SHP77 (cell line): ENCODE measurements at regions not wholly inside any gene's neighbourhood (a gene's known extent, or its start where the extent isn't known, plus 50 kb on each side); places are given as distances from the start of the nearest gene placed in this dataset.
"Not testable (repeated sequence)": the region's sequence is repeated elsewhere in the genome, so short reads cannot be mapped to it uniquely, and the experiment has no call there.

ENCODE experiments used
- DNase-seq, 2 experiments: peaks; one replicate each; lab custom pipeline; 2025; lab: John Stamatoyannopoulos, UW

DNA sequence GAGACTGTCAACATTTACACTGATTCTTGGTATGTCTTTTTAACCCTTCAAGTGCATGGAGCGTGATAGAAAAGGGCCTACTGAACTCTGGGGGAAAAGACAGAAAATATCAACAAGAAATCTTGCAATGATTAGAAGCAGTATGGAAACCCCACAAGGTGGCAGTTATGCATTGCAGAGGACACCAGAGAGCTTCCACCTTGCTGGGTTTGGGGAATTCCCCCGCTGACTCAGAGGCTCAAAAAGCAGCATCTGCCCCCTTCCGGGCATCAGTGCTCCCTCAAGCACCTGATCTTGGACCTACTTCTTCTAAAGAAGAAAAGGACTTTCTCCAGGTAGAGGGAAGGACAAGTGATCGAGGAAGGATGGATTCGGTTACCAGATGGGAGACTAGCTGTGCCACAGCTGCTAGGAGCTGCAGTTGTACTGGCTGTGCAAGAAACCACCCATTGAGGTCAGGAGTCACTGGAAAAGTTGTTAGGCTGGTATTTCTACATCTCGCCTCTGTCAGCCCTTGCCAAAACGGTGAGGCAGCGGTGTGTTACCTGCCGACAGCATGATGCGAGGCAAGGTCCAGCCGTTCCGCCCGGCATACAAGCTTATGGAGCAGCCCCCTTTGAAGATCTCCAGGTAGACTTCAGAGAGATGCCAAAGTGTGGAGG lies 102.8 kb upstream of the OSBPL11 start:
- DNase-seq: not testable (repeated sequence)

- no peak for DNase-seq
Measured at GRCh38 chr3:125715651-125716050, 120.4 kb upstream of the OSBPL11 start.

DNA sequence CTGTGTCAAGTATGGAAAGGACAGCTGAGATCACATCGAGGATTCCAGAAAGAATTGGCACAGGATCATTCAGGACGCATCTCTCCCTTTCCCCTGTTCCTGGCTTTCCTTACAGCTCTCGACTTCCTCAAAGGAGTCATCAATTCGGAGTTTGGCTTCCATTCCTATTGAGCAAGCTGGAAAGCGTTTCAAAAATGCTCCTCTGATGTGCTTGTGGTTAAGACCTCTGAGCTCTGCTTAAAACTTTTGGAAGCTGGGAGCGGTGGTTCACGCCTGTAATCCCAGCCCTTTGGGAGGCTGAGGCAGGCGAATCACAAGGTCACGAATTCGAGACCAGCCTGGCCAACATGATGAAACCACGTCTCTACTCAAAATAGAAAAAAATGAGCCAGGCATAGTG lies 136.9 kb upstream of the OSBPL11 start:
- not testable (repeated sequence) for DNase-seq

DNA sequence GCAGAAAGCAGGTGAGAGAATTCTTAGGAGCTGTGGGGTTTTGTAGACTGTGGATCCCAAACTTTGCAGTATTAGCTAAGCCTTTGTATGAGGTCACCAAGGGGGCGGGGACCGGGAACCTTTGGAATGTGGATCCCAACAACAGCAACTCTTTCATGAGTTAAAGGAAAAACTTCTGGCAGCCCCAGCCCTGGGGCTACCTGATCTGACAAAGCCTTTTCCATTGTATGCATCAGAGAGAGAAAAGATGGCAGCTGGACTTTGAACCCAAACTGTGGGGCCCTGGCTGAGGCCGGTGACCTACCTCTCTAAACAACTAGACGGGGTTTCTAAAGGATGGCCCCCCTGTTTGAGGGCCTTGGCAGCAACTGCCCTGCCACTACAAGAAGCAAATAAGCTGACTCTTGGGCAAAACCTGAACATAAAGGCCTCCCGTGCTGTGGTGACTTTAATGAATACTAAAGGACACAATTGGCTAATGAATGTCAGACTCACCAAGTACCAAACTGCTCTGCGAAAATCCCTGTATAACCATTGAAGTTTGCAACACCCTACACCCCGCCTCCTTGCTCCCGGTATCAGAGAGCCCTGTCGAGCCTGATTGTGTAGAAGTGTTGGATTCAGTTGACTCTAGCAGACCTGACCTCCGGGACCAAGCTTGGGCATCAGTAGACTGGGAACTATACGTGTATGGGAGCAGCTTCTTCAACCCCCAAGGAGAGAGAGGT lies 146.9 kb upstream of the OSBPL11 start:
- DNase-seq: not testable (repeated sequence)

GRCh38 chr3:125742845-125743244 lies 147.5 kb upstream of the OSBPL11 start:
- peak in 1 of 2 experiments; percentile 9 for DNase-seq

DNA sequence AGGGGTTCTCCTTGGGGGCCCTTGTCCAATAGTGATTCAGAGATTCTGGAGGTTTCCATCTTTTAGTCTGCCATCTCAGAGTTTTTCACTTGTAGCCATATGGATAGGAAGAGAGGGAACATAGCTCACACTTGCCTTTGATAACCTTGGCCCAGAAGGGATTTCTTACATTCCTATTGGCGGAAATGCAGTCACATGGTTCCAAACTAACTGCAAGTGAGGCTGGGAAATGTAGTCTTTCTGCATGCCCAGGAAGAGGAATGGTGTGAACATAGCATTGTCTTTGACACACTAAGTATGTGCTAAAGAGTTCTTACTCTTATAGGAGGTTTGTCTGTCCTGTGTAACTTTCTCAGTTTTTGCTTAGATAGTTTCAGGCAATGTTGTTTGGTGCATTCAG lies 161.8 kb upstream of the OSBPL11 start:
- not testable (repeated sequence) for DNase-seq

- not testable (repeated sequence) for DNase-seq
Measured at GRCh38 chr3:125758641-125759130, 163.4 kb upstream of the OSBPL11 start.

GRCh38 chr3:125762601-125763000 lies 167.3 kb upstream of the OSBPL11 start:
- not testable (repeated sequence) for DNase-seq

DNA sequence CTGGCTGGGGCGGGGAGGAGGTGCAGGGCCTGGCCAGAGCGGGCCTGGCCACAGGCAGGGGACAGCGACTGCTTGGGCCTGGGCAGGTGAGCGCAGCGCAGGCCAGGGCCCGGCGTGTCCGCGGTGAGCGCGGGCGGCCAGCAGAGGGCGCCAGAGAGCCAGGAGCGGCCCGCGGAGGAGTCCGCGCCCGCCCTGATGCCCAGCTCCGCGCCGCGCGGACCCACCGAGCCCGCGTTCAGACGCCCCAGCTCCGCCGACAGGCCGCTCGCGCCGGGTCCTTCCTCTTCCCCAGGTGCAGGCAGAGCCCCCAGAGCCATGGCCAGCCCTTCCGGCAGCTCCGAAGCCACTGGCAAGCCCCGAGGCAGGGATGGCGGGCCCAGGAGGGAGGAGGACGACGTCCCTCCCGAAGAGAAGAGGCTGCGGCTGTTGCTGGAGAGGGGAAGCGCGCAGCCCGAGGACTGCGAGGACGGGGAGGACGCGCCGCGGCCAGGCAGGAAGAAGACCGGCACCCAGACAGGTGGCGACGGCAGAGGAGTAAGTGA lies 171.1 kb upstream of the OSBPL11 start:
- peak in 1 of 2 experiments; percentile 29 for DNase-seq

DNA sequence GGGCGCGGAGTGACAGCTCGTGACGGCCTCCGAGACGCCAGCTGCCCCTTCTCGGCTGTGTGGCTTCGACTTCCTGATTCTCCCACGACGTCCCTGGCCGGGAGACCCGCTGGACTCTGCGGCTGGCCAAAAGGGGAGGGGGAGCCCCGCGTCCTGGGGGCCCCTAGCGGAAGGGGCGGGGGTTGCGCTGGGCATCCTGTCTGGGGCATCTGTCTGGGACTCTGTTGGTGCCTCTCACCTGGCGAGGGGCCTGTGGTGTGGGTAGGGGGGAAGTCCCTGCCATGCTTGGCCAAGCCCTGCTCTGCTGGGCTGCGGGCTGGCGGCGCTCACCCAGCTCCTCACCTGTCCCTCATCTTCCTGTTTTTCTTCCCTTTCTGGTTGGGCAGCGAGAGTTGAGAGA lies 171.6 kb upstream of the OSBPL11 start:
- not testable (repeated sequence) for DNase-seq

GRCh38 chr3:125767641-125768040 lies 172.3 kb upstream of the OSBPL11 start:
- DNase-seq: no peak

DNA sequence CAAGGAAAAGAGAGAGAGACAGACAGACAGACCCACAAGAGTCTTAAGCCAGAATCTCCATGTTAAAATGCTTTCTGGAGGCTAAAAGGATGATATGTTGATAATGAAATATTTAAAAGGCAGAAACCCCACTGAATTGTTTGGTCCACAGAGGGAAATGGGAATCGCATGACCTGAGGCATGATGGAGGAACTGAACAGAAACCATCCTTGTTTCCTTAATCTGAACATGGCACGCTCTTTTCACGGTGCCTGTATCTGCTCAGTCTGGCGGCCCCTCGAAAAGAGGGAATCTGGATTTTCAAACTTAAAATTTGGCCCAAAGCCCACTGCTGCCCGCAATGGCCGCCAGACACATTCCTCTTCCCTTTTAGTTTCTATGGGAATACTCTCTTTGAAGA lies 173.5 kb upstream of the OSBPL11 start:
- not testable (repeated sequence) for DNase-seq

DNA sequence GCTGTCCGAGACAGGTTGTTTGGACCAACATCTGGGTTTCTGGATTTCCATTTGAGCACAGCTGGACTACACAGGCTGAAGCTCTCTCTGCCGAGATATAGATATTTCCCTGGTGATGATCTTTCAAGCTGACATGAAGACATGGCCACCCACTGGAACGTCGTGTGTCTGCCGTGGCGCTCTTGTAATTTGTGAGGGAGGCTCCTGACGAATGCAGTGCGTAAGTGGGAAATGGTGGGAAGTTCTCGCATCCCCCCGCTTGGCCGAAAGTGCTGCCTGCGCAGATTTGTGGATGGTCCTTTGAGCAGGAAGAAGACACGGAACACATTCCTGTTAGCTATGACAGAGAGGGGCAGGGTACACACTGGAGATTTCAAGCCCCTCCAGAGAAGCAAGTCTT lies 176.2 kb upstream of the OSBPL11 start:
- DNase-seq: not testable (repeated sequence)

DNA sequence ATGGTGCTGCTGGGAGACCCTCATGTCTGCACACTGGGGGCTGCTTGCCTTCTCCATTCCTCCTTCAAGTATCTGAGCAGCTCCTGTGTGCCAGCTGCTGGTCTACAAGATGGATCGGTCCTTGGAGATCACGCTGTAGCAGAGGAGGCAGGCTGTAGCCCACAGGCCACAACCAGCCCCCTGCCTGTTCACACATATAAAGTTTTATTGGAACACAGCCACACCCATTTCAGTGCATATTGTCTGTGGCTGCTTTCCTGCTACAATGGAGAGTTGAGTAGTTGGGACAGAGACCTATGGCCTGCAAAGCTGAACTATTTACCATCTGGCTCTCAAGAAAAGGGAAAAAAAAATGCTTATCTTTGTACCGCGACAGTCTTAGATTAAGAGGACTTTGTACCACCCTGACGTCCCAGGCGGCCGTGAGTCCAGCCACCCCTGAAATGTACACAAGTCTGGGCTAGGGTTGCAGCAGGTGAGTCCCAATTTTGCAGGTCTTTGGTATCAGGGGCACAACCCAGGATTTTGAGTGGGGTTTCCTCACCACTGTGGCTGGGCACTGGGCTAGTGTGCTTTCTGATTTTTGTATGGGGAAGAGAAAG lies 179.2 kb upstream of the OSBPL11 start:
- not testable (repeated sequence) for DNase-seq

GRCh38 chr3:125775106-125775505 lies 179.8 kb upstream of the OSBPL11 start:
- DNase-seq: not testable (repeated sequence)

- DNase-seq: not testable (repeated sequence)
Measured at GRCh38 chr3:125775606-125776294, 180.5 kb upstream of the OSBPL11 start.

GRCh38 chr3:125779276-125779675 lies 184.0 kb upstream of the OSBPL11 start:
- not testable (repeated sequence) for DNase-seq

DNA sequence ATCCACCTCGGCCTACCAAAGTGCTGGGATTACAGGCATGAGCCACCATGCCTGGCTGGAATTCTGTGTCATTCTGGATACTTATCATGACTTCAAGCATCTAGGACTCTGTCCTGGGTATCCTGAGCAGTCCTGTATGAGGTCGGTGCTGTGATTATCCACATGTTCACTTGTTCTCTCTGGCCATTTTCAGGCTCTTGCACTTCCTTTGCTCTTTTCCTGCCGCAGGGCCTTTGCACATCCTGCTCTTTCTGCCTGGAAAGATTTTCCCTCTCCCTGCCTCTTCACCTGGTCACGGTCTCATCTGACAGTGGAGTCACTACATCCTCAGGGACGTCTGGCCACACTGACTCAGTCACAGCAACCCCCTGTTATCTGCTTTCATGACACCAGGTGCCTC lies 184.6 kb upstream of the OSBPL11 start:
- not testable (repeated sequence) for DNase-seq

DNA sequence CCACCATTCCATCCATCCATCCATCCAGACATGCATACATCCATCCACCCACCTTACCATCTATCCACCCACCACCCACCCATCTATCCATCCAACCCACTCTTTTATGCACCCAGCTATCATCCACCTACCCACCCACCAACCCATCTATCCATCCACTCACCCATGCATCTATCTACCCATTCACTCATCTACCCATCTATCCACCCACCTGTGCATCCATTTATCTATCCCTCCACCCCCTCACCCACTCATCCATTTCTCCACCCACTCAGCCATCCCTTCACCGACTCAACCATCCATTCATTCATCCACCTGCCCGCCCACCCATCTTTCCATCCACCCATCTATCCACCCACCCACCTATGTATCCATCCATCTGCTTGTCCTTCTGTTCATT lies 186.4 kb upstream of the OSBPL11 start:
- DNase-seq: not testable (repeated sequence)

DNA sequence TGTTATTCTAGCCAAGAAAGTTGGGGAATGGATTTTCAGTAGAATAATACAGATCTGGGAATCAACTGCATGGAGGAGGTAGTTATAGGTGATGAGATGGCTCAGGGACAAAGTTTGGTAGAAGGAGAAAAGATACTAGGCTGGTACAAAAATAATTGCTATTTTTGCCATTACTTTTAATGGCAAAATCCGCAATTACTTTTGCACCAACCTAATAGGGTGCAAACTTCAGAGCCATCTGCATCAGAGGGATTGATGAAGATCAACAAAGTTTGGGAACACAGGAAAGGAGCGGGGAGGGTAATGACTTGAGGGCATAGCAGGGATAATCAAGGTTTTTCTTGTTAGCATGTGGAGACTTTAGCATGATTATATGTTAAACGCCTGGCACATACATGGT lies 178.7 kb upstream of the ROPN1B start:
- DNase-seq: not testable (repeated sequence)

DNA sequence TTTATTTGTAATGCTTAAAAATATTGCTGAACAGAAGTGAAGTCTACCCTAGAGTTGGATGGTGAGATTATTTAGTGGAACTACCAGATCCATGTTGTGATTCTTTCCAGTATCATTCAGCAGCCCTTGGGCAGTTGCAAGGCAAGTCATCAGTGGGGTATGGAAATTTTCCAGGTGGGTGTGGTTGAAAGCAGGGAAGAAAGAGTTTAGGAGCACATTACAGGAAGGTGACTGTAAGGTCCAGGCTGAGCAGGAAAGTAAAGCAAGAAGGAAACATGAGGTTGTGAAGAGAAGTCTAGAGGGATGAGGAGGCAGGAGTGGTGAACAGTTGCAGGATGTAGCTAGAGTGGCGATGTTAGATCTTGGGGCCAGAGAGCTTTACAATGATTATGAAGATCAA lies 178.0 kb upstream of the ROPN1B start:
- DNase-seq: not testable (repeated sequence)

- DNase-seq: not testable (repeated sequence)
Measured at GRCh38 chr3:125810010-125810409, 159.0 kb upstream of the ROPN1B start.
